Hepatocyte (in vitro differentiated cells): ENCODE measurements at regions not wholly inside any gene's neighbourhood (a gene's known extent, or its start where the extent isn't known, plus 50 kb on each side); places are given as distances from the start of the nearest gene placed in this dataset.

Experiments used
- CTCF ChIP-seq: fragments of 200-600 bp; sonication (generic); IDR thresholded peaks from 2 replicates; pipeline ENCODE4 v1.5.1; 2016; ENCODE audit warnings: antibody characterized with exemption, mild to moderate bottlenecking; ENCODE audit not compliant: poor library complexity
- EZH2phosphoT487 ChIP-seq: fragments of 200-600 bp; sonication (generic); IDR thresholded peaks from one replicate; pipeline ENCODE4 v1.6.1; 2018; ENCODE audit warnings: antibody characterized with exemption, mild to moderate bottlenecking, low read depth, moderate library complexity; ENCODE audit not compliant: unreplicated experiment, severe bottlenecking

GRCh38 chr12:69059465-69060457, 126.8 kb upstream of the CPM start:
- TF ChIP-seq CTCF, result no peak
- no peak for TF ChIP-seq EZH2phosphoT487
